B cell (primary cell): ENCODE measurements at regions not wholly inside any gene's neighbourhood (a gene's known extent, or its start where the extent isn't known, plus 50 kb on each side); places are given as distances from the start of the nearest gene placed in this dataset.

Source experiments
- ATAC-seq: fragments of 200-7000 bp; cut with Tn5 transposase; one replicate; pipeline ENCODE4 v1.10.0; 2021; ENCODE audit warnings: low read depth, mild to moderate bottlenecking, moderate number of reproducible peaks, moderate library complexity
- CTCF ChIA-PET: fragments of 350-600 bp; sonication (Branson Sonifier 250); formaldehyde crosslinking; loops from one replicate; lab custom pipeline; 2021; ENCODE audit warnings: antibody characterized with exemption, inconsistent platforms; lab: Charles Lee
- POLR2A ChIA-PET: fragments of 350-600 bp; sonication (Branson Sonifier 250); formaldehyde crosslinking; loops from one replicate; lab custom pipeline; 2021; ENCODE audit warnings: antibody characterized with exemption; lab: Charles Lee
- DNase-seq: peaks from one replicate; pipeline ENCODE4 v3.0.0; 2013
- H2AFZ ChIP-seq: 2 replicates; pipeline ENCODE4 v1.6.1; 2012; ENCODE audit warnings: mild to moderate bottlenecking, low read depth, low read length; ENCODE audit not compliant: insufficient read depth, poor library complexity, severe bottlenecking
- H3K27ac ChIP-seq, 2 donors: 1 replicate in 1 of 2; 2 replicates in 1 of 2; pipeline ENCODE4 v1.5.1; 2012 to 2013; ENCODE audit warnings: low read length in 2 of 2, mild to moderate bottlenecking in 2 of 2, moderate library complexity in 1 of 2
- H3K27me3 ChIP-seq, 4 experiments: fragments of 200-600 bp in 1 of 4; sonication (generic) in 1 of 4; replicated peaks in 1 of 4; 1 replicate in 2 of 4; 2 replicates in 2 of 4; pipeline versions ENCODE4 v1.6.1 to v1.7.0; 2013 to 2016; ENCODE audit warnings: low read length in 3 of 4, mild to moderate bottlenecking in 2 of 4, mixed read lengths in 1 of 4, moderate library complexity in 1 of 4; ENCODE audit not compliant: insufficient read depth in 4 of 4, control insufficient read depth in 3 of 4; ENCODE audit errors: control extremely low read depth in 1 of 4
- H3K36me3 ChIP-seq, 2 experiments: replicated peaks in 1 of 2; 1 replicate in 1 of 2; 2 replicates in 1 of 2; pipeline versions ENCODE4 v1.6.1 to v1.7.1; 2013; ENCODE audit warnings: low read length in 1 of 2; ENCODE audit not compliant: insufficient read depth in 2 of 2, control insufficient read depth in 1 of 2; ENCODE audit errors: control extremely low read depth in 1 of 2, extremely low read depth in 1 of 2
- H3K4me1 ChIP-seq, 2 donors: fragments of 200-600 bp in 1 of 2; sonication (generic) in 1 of 2; 1 replicate in 1 of 2; 2 replicates in 1 of 2; pipeline versions ENCODE4 v1.5.1 to v1.6.1; 2013 to 2017; ENCODE audit warnings: low read length in 2 of 2; ENCODE audit not compliant: control insufficient read depth in 2 of 2, insufficient read depth in 2 of 2
- H3K4me2 ChIP-seq: replicated peaks from 2 replicates; pipeline ENCODE3; 2012; ENCODE audit warnings: mild to moderate bottlenecking, low read depth, low read length; ENCODE audit not compliant: poor library complexity, severe bottlenecking
- H3K4me3 ChIP-seq, 5 experiments: fragments of 200-600 bp in 1 of 5; sonication (generic) in 1 of 5; 1 replicate in 3 of 5; 2 replicates in 2 of 5; pipeline versions ENCODE4 v1.5.1 to v1.7.0; 2011 to 2016; ENCODE audit warnings: low read length in 4 of 5, mild to moderate bottlenecking in 4 of 5, low read depth in 2 of 5, control low read depth in 1 of 5, moderate library complexity in 1 of 5; ENCODE audit not compliant: insufficient read depth in 1 of 5; ENCODE audit errors: control extremely low read depth in 1 of 5, extremely low read depth in 1 of 5
- H3K79me2 ChIP-seq: fragments of 200-600 bp; sonication (generic); one replicate; pipeline ENCODE4 v1.6.0; 2016; ENCODE audit warnings: low read length; ENCODE audit not compliant: control insufficient read depth, insufficient read depth
- H3K9ac ChIP-seq: fragments of 200-600 bp; sonication (generic); 2 replicates; pipeline ENCODE4 v1.6.1; 2017; ENCODE audit warnings: mild to moderate bottlenecking, low read length, moderate library complexity
- H3K9me3 ChIP-seq, 3 donors: one replicate each; pipeline versions ENCODE4 v1.6.1 to v1.7.1; 2013; ENCODE audit warnings: low read length in 2 of 3; ENCODE audit not compliant: control insufficient read depth in 2 of 3, insufficient read depth in 1 of 3; ENCODE audit errors: control extremely low read depth in 1 of 3
- H4K20me1 ChIP-seq: 2 replicates; pipeline ENCODE4 v1.6.0; 2012; ENCODE audit warnings: mild to moderate bottlenecking, low read length; ENCODE audit not compliant: insufficient read depth, control insufficient read depth, poor library complexity, severe bottlenecking
- H3K27ac Mint-ChIP-seq: one replicate; pipeline ENCODE4 v1.8.0; 2021; ENCODE audit warnings: mixed read lengths
- H3K27me3 Mint-ChIP-seq: one replicate; pipeline ENCODE4 v1.8.0; 2021; ENCODE audit warnings: mixed read lengths
- H3K4me1 Mint-ChIP-seq: one replicate; pipeline ENCODE4 v1.8.0; 2021; ENCODE audit warnings: mixed read lengths
- H3K4me3 Mint-ChIP-seq: one replicate; pipeline ENCODE4 v1.8.0; 2021; ENCODE audit warnings: mixed read lengths
- H3K9me3 Mint-ChIP-seq: one replicate; pipeline ENCODE4 v1.8.0; 2022; ENCODE audit warnings: mixed read lengths; ENCODE audit not compliant: insufficient read depth
- EZH2 ChIP-seq: IDR thresholded peaks from 2 replicates; pipeline ENCODE4 v1.6.1; 2012; ENCODE audit warnings: borderline replicate concordance, low read depth, mild to moderate bottlenecking, moderate library complexity, low read length; ENCODE audit not compliant: insufficient read depth, poor library complexity, severe bottlenecking
- WGBS: methylation state at CpG from one replicate; pipeline ENCODE4 v1.1.5; 2013; ENCODE audit warnings: missing lambda C conversion rate; ENCODE audit not compliant: insufficient coverage; 5-methylcytosine and 5-hydroxymethylcytosine counted together
- intact Hi-C: fragments of 100-400 bp; cut with micrococcal nuclease; formaldehyde crosslinking; loops from one replicate; pipeline ENCODE4 v1.10.0; 2022
- TF ChIP-seq, protein P1 (sequence below): fragments of 200-600 bp; IDR thresholded peaks from one replicate; pipeline ENCODE4 v1.8.0; 2022; ENCODE audit warnings: antibody characterized with exemption, mild to moderate bottlenecking

DNA sequence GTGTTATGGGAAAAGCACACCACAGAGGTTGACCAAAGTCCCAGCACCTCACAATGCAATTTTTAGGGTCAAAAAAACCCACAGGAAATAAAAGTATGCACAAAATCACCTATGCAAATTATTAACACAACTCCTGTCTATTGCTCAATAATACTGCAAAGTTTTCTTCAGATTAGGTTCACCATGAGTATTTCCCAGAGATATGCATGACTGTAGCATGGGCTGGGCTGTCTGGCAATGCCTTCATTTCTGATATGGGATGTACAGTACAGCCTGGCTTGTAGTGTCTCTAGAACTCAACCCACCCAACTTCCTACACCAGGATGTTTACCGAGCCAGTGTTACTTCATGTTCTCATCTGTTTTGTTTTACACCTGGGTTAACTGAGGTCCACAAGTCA is 698.7 kb upstream of the ARGLU1 start:
- H3K27ac Mint-ChIP-seq, result no peak overlapping the region
- TF ChIP-seq EZH2, result no peak
- TF ChIP-seq, protein P1, sequence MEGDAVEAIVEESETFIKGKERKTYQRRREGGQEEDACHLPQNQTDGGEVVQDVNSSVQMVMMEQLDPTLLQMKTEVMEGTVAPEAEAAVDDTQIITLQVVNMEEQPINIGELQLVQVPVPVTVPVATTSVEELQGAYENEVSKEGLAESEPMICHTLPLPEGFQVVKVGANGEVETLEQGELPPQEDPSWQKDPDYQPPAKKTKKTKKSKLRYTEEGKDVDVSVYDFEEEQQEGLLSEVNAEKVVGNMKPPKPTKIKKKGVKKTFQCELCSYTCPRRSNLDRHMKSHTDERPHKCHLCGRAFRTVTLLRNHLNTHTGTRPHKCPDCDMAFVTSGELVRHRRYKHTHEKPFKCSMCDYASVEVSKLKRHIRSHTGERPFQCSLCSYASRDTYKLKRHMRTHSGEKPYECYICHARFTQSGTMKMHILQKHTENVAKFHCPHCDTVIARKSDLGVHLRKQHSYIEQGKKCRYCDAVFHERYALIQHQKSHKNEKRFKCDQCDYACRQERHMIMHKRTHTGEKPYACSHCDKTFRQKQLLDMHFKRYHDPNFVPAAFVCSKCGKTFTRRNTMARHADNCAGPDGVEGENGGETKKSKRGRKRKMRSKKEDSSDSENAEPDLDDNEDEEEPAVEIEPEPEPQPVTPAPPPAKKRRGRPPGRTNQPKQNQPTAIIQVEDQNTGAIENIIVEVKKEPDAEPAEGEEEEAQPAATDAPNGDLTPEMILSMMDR, result no peak
- Histone ChIP-seq H3K4me3 (no peak overlapping the region), H2AFZ (no peak overlapping the region), H3K9me3 (peaks cover 0 to 3% (median 0%) of the 10 kb centered on the region in 3 donors), H4K20me1 (no peaks in the 10 kb centered on the region), H3K4me2 (no peak overlapping the region), H3K79me2 (no peaks in the 10 kb centered on the region), H3K4me1 (no peaks in the 10 kb centered on the region), H3K27me3 (no peaks in the 10 kb centered on the region), H3K27ac (no peak overlapping the region), H3K9ac (no peak overlapping the region), H3K36me3 (no peaks in the 10 kb centered on the region)
- peaks cover 4% of the 10 kb centered on the region for H3K9me3 Mint-ChIP-seq
- 100% methylated on average over 1 of the region's 1 CpG for WGBS
- H3K4me3 Mint-ChIP-seq, result no peak overlapping the region
- intact Hi-C loops, result no loop called here
- DNase-seq, result no peak
- ChIA-PET POLR2A (no interaction called here), CTCF (no interaction called here)
- no peaks in the 10 kb centered on the region for H3K27me3 Mint-ChIP-seq
- no peak for ATAC-seq
- no peaks in the 10 kb centered on the region for H3K4me1 Mint-ChIP-seq

- Histone ChIP-seq H3K9ac (no peak overlapping the region), H3K79me2 (no peaks in the 10 kb centered on the region), H2AFZ (no peak overlapping the region), H3K36me3 (no peaks in the 10 kb centered on the region), H3K4me3 (no peak overlapping the region), H3K27me3 (no peaks in the 10 kb centered on the region), H4K20me1 (no peaks in the 10 kb centered on the region), H3K4me2 (no peak overlapping the region), H3K4me1 (no peaks in the 10 kb centered on the region), H3K9me3 (no peaks in the 10 kb centered on the region), H3K27ac (no peak overlapping the region)
- WGBS, result no CpG with 5 or more reads among the region's 7 CpGs
- Mint-ChIP-seq H3K4me1 (no peaks in the 10 kb centered on the region), H3K27me3 (no peaks in the 10 kb centered on the region), H3K9me3 (no peaks in the 10 kb centered on the region), H3K4me3 (no peak overlapping the region), H3K27ac (no peak overlapping the region)
- POLR2A ChIA-PET, result no interaction called here
- TF ChIP-seq EZH2, result no peak
- TF ChIP-seq, protein P1, result no peak
- DNase-seq, result no peak
- intact Hi-C loops, result no loop called here
- no peak for ATAC-seq
- CTCF ChIA-PET, result no interaction called here
Measured at GRCh38 chr13:107258599-107259187, 690.8 kb upstream of the ARGLU1 start.
